HCT116 (cell line): ENCODE measurements at regions not wholly inside any gene's neighbourhood (a gene's known extent, or its start where the extent isn't known, plus 50 kb on each side); places are given as distances from the start of the nearest gene placed in this dataset.
"Not testable (repeated sequence)": the region's sequence is repeated elsewhere in the genome, so short reads cannot be mapped to it uniquely, and the experiment has no call there.

ENCODE experiments used
- ATAC-seq: fragments of 200-7000 bp; cut with Tn5 transposase; 2 replicates; pipeline ENCODE4 v1.9.1; 2020; ENCODE audit warnings: mild to moderate bottlenecking, moderate library complexity
- BruUV-seq: library from RNA; stranded (reverse); fragments of 400-500 nt; replicated peaks from 2 replicates; lab custom pipeline; 2021; lab: Mats Ljungman, UMichigan
- CTCF ChIA-PET: fragments of 300-600 bp; sonication (Branson Sonifier 250); formaldehyde crosslinking; loops from one replicate; lab custom pipeline; 2021; ENCODE audit warnings: antibody characterized with exemption; lab: Charles Lee
- POLR2A ChIA-PET: fragments of 300-600, 350-600 bp; sonication (Branson Sonifier 250); formaldehyde crosslinking; loops from one replicate; lab custom pipeline; 2021; ENCODE audit warnings: antibody characterized with exemption; lab: Charles Lee
- RAD21 ChIA-PET, 2 experiments: fragments of 300-600 bp; sonication (Branson Sonifier 250); formaldehyde crosslinking; loops; one replicate each; lab custom pipeline; 2023; ENCODE audit warnings: low total read pairs in 2 of 2; ENCODE audit not compliant: uncharacterized antibody in 2 of 2, unreplicated experiment in 2 of 2, low non-redundant PET in 1 of 2; lab: Charles Lee
- DNase-seq: peaks from one replicate; pipeline ENCODE4 v3.0.0-alpha.2; 2010; ENCODE audit warnings: low read depth, low spot score
- H2AFZ ChIP-seq: fragments of 200-600 bp; shearing (Covaris generic), sonication (generic); 2 replicates; pipeline ENCODE4 v1.6.1; 2017; ENCODE audit warnings: low read depth, mixed run types, mixed read lengths, antibody characterized with exemption, low read length; ENCODE audit not compliant: poor library complexity, severe bottlenecking
- H3K27ac ChIP-seq: 2 replicates; pipeline ENCODE4 v1.5.1; 2012; ENCODE audit warnings: low read depth, low read length
- H3K27me3 ChIP-seq: fragments of 200-600 bp; sonication (generic); 2 replicates; pipeline ENCODE4 v1.6.1; 2016; ENCODE audit warnings: mixed run types, low read length, mixed read lengths; ENCODE audit not compliant: insufficient read depth
- H3K36me3 ChIP-seq, 2 experiments: fragments of 200-500 bp in 1 of 2; fragments of 200-600 bp in 1 of 2; sonication (Bioruptor generic) in 1 of 2; sonication (generic) in 1 of 2; 2 replicates each; pipeline versions ENCODE4 v1.5.1 to v1.6.1; 2014 to 2016; ENCODE audit warnings: low read length in 2 of 2, inconsistent platforms in 1 of 2, mixed read lengths in 1 of 2, mixed run types in 1 of 2; ENCODE audit not compliant: insufficient read depth in 2 of 2, control insufficient read depth in 1 of 2
- H3K4me1 ChIP-seq, 2 experiments: fragments of 200-600 bp in 1 of 2; sonication (generic) in 1 of 2; 2 replicates each; pipeline versions ENCODE4 v1.5.1 to v1.6.1; 2012 to 2017; ENCODE audit warnings: low read length in 2 of 2, inconsistent platforms in 1 of 2, mild to moderate bottlenecking in 1 of 2, mixed read lengths in 1 of 2, mixed run types in 1 of 2, moderate library complexity in 1 of 2; ENCODE audit not compliant: insufficient read depth in 2 of 2, control insufficient read depth in 1 of 2
- H3K4me2 ChIP-seq: fragments of 200-600 bp; sonication (generic); 2 replicates; pipeline ENCODE4 v1.6.1; 2017; ENCODE audit warnings: mixed run types, low read length, mixed read lengths
- H3K4me3 ChIP-seq, 2 experiments: fragments of 200-600 bp in 1 of 2; sonication (generic) in 1 of 2; replicated peaks in 1 of 2; 2 replicates each; pipeline ENCODE4 v1.5.1; 2011 to 2016; ENCODE audit warnings: low read length in 2 of 2, control low read depth in 1 of 2, low read depth in 1 of 2, mild to moderate bottlenecking in 1 of 2, mixed read lengths in 1 of 2, mixed run types in 1 of 2
- H3K79me2 ChIP-seq: fragments of 200-600 bp; sonication (generic); 2 replicates; pipeline ENCODE4 v1.6.1; 2017; ENCODE audit warnings: mild to moderate bottlenecking, mixed run types, low read length, moderate library complexity, mixed read lengths; ENCODE audit not compliant: insufficient read depth
- H3K9ac ChIP-seq: fragments of 200-600 bp; sonication (generic); 2 replicates; pipeline ENCODE4 v1.6.1; 2016; ENCODE audit warnings: low read length, mixed read lengths
- H3K9me2 ChIP-seq: fragments of 200-600 bp; sonication (generic), shearing (Covaris generic); 2 replicates; pipeline ENCODE4 v1.6.1; 2017; ENCODE audit warnings: mixed run types, mild to moderate bottlenecking, moderate library complexity; ENCODE audit not compliant: insufficient read depth
- H3K9me3 ChIP-seq, 2 experiments: fragments of 200-500 bp in 1 of 2; fragments of 200-600 bp in 1 of 2; sonication (Bioruptor generic) in 1 of 2; sonication (generic) in 1 of 2; 2 replicates each; pipeline ENCODE4 v1.6.1; 2014 to 2017; ENCODE audit warnings: low read length in 2 of 2, mixed read lengths in 2 of 2, inconsistent platforms in 1 of 2, low read depth in 1 of 2, mild to moderate bottlenecking in 1 of 2, mixed run types in 1 of 2, moderate library complexity in 1 of 2; ENCODE audit not compliant: control insufficient read depth in 1 of 2, insufficient read depth in 1 of 2
- H4K20me1 ChIP-seq: fragments of 200-600 bp; sonication (generic), shearing (Covaris generic); 2 replicates; pipeline ENCODE4 v1.6.1; 2017; ENCODE audit warnings: mixed run types, mild to moderate bottlenecking, moderate library complexity; ENCODE audit not compliant: insufficient read depth
- EGR1 ChIP-seq: IDR thresholded peaks from 2 replicates; pipeline ENCODE4 v1.6.1; 2012; ENCODE audit warnings: low read depth
- EZH2 ChIP-seq: fragments of 200-600 bp; sonication (generic); IDR thresholded peaks from 2 replicates; pipeline ENCODE4 v1.6.1; 2017; ENCODE audit warnings: antibody characterized with exemption, mixed run types
- EZH2phosphoT487 ChIP-seq: fragments of 200-600 bp; IDR thresholded peaks from 2 replicates; pipeline ENCODE4 v1.6.1; 2018; ENCODE audit warnings: antibody characterized with exemption, borderline replicate concordance
- JUND ChIP-seq: IDR thresholded peaks from 2 replicates; pipeline ENCODE4 v1.6.1; 2012
- POLR2AphosphoS5 ChIP-seq: IDR thresholded peaks from 2 replicates; pipeline ENCODE4 v1.6.1; 2011; ENCODE audit warnings: mild to moderate bottlenecking, low read depth, low read length, moderate library complexity
- RAD21 ChIP-seq: IDR thresholded peaks from 2 replicates; pipeline ENCODE4 v1.6.1; 2012; ENCODE audit warnings: low read depth, mild to moderate bottlenecking
- SIN3A ChIP-seq: IDR thresholded peaks from 2 replicates; pipeline ENCODE4 v1.6.1; 2012; ENCODE audit warnings: low read depth
- SRF ChIP-seq: IDR thresholded peaks from 2 replicates; pipeline ENCODE4 v1.6.1; 2012; ENCODE audit warnings: low read depth
- TCF7L2 ChIP-seq: IDR thresholded peaks from 2 replicates; pipeline ENCODE4 v1.7.0; 2011; ENCODE audit warnings: borderline replicate concordance, inconsistent platforms; ENCODE audit not compliant: insufficient read depth, insufficient read length; ENCODE audit errors: extremely low read depth
- YY1 ChIP-seq: IDR thresholded peaks from 2 replicates; pipeline ENCODE4 v1.6.1; 2011; ENCODE audit warnings: low read length, low read depth, moderate library complexity, mild to moderate bottlenecking; ENCODE audit not compliant: insufficient replicate concordance; ENCODE audit errors: extremely low read depth
- ZNF274 ChIP-seq: fragments of 200-500 bp; sonication (Bioruptor generic); IDR thresholded peaks from 2 replicates; pipeline ENCODE4 v1.6.1; 2014; ENCODE audit warnings: mild to moderate bottlenecking, low read depth, low read length, inconsistent platforms
- intact Hi-C: fragments of 100-400 bp; cut with micrococcal nuclease; formaldehyde crosslinking; loops from 2 replicates; pipeline ENCODE4 v1.10.0; 2022
- TF ChIP-seq, protein P1 (sequence below): IDR thresholded peaks from 2 replicates; pipeline ENCODE4 v1.6.1; 2012; ENCODE audit warnings: low read depth
- TF ChIP-seq, protein P2 (sequence below): IDR thresholded peaks from 2 replicates; pipeline ENCODE4 v1.6.1; 2012

DNA sequence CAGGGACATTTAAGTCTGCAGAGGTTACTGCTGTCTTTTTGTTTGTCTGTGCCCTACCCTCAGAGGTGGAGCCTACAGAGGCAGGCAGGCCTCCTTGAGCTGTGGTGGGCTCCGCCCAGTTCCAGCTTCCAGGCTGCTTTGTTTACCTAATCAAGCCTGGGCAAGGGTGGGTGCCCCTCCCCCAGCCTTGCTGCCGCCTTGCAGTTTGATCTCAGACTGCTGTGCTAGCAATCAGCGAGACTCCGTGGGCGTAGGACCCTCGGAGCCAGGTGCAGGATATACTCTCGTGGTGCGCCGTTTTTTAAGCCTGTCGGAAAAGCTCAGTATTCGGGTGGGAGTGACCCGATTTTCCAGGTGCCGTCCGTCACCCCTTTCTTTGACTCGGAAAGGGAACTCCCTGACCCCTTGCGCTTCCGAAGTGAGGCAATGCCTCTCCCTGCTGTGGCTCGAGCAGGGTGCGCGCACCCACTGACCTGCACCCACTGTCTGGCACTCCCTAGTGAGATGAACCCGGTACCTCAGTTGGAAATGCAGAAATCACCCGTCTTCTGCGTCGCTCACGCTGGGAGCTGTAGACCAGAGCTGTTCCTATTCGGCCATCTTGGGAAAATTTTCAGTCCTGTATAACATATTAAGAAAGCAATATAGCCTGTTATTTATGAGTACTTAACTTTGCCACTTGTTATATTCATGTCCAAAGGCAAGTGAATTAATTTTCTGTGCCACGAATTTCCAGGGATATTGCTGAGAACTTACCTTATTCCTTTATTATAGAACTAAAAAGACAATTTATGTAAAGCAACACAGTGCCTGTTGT lies 485.1 kb upstream of the GRIN3A start:
- not testable (repeated sequence) for H3K79me2 ChIP-seq, H3K4me2 ChIP-seq

DNA sequence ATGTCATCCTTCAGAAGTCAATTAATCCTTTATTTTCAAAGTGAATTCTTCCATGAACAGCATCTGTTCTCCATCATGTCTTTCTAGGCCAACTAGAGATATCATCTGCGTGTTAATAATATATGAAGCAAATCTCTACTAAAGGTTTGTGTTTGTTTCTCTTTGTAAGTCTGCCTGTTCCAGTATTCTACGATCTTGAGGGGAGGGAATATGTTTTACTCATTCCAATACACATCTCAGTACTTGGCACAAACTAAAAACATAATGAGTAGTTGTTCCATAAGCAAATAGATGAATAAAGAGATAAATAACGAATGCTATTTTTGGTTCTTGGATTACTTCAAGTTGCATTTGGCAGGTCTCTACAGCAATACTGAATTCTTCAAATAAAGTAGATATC lies 470.7 kb upstream of the GRIN3A start:
- peaks cover 0 to 25% of the 10 kb centered on the region in 2 experiments; a peak in 3 of 4 replicates for H3K9me3 ChIP-seq
- ChIA-PET RAD21 (no interaction called here), CTCF (no interaction called here), POLR2A (no interaction called here)
- no peak overlapping the region for H3K27ac ChIP-seq
- H2AFZ ChIP-seq, result no peak overlapping the region
- H3K9ac ChIP-seq, result no peak overlapping the region
- intact Hi-C loops, result no loop called here
- DNase-seq (no peak), ATAC-seq (no peak)
- H3K4me3 ChIP-seq, result no peak overlapping the region
- H3K27me3 ChIP-seq, result no peaks in the 10 kb centered on the region
- H3K4me1 ChIP-seq, result no peaks in the 10 kb centered on the region
- BruUV-seq, result no TSS peak
- H3K36me3 ChIP-seq, result no peaks in the 10 kb centered on the region; a peak in 1 of 4 replicates
- no peaks in the 10 kb centered on the region for H3K79me2 ChIP-seq
- H4K20me1 ChIP-seq, result no peaks in the 10 kb centered on the region
- TF ChIP-seq EGR1 (no peak), SIN3A (no peak), EZH2phosphoT487 (no peak), ZNF274 (no peak), RAD21 (no peak), TCF7L2 (no peak), JUND (no peak), YY1 (no peak), POLR2AphosphoS5 (no peak), SRF (no peak), EZH2 (no peak)
- TF ChIP-seq, protein P1, sequence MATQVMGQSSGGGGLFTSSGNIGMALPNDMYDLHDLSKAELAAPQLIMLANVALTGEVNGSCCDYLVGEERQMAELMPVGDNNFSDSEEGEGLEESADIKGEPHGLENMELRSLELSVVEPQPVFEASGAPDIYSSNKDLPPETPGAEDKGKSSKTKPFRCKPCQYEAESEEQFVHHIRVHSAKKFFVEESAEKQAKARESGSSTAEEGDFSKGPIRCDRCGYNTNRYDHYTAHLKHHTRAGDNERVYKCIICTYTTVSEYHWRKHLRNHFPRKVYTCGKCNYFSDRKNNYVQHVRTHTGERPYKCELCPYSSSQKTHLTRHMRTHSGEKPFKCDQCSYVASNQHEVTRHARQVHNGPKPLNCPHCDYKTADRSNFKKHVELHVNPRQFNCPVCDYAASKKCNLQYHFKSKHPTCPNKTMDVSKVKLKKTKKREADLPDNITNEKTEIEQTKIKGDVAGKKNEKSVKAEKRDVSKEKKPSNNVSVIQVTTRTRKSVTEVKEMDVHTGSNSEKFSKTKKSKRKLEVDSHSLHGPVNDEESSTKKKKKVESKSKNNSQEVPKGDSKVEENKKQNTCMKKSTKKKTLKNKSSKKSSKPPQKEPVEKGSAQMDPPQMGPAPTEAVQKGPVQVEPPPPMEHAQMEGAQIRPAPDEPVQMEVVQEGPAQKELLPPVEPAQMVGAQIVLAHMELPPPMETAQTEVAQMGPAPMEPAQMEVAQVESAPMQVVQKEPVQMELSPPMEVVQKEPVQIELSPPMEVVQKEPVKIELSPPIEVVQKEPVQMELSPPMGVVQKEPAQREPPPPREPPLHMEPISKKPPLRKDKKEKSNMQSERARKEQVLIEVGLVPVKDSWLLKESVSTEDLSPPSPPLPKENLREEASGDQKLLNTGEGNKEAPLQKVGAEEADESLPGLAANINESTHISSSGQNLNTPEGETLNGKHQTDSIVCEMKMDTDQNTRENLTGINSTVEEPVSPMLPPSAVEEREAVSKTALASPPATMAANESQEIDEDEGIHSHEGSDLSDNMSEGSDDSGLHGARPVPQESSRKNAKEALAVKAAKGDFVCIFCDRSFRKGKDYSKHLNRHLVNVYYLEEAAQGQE, result no peak
- TF ChIP-seq, protein P2, sequence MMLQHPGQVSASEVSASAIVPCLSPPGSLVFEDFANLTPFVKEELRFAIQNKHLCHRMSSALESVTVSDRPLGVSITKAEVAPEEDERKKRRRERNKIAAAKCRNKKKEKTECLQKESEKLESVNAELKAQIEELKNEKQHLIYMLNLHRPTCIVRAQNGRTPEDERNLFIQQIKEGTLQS, result no peak
- H3K9me2 ChIP-seq, result no peaks in the 10 kb centered on the region
- no peak overlapping the region for H3K4me2 ChIP-seq

More for the DNA sequence above, 485.1 kb upstream of the GRIN3A start:
- CTCF ChIA-PET, H2AFZ ChIP-seq, DNase-seq, BruUV-seq, H3K9me2 ChIP-seq, POLR2A ChIA-PET, intact Hi-C loops, H4K20me1 ChIP-seq, H3K36me3 ChIP-seq, H3K9me3 ChIP-seq, H3K4me3 ChIP-seq, ATAC-seq, H3K4me1 ChIP-seq, H3K9ac ChIP-seq, H3K27me3 ChIP-seq, H3K27ac ChIP-seq, RAD21 ChIA-PET: not testable (repeated sequence)
